ELF-1 (cell line): ENCODE measurements at regions not wholly inside any gene's neighbourhood (a gene's known extent, or its start where the extent isn't known, plus 50 kb on each side); places are given as distances from the start of the nearest gene placed in this dataset.

Source experiments
- DNase-seq: peaks from one replicate; pipeline ENCODE4 v3.0.0-alpha.2; 2016; ENCODE audit warnings: low read depth, low spot score

DNA sequence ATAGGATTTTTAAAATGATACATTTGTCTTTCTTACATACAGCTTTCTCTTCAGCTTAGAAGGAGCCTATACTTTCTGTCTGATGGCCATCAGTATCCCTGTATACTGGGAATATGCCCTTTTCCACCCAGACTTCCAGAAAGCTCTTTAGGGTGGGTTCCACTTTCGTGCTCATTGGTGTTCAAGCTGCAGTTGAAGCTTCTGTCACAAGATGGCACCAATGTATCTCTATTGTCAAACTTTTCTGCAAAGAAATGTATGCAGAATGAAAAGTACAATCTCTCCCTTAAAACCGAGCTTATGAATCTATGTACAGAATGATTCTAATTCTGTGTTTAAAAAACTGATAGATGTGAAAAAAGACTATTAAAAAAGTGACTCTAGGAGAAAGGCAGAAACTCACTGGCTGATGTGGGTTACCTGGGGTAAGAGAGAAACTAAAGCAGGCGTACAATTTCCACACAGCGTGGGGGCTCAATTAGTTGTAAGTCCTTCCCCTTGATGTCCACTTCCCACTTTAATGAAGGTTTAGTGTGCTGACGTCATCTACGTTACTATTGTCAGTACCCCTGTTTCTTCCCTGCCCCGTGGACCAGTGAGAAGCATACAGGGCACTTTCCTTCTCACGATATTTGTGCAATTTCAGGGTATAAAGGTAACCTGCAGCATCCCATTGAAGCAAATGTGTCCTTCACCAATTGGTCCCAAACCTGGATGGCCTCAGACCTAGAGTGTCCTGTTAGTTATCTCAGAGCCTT, 57.3 kb upstream of the TCEAL2 start:
- peak; percentile 8 for DNase-seq

DNA sequence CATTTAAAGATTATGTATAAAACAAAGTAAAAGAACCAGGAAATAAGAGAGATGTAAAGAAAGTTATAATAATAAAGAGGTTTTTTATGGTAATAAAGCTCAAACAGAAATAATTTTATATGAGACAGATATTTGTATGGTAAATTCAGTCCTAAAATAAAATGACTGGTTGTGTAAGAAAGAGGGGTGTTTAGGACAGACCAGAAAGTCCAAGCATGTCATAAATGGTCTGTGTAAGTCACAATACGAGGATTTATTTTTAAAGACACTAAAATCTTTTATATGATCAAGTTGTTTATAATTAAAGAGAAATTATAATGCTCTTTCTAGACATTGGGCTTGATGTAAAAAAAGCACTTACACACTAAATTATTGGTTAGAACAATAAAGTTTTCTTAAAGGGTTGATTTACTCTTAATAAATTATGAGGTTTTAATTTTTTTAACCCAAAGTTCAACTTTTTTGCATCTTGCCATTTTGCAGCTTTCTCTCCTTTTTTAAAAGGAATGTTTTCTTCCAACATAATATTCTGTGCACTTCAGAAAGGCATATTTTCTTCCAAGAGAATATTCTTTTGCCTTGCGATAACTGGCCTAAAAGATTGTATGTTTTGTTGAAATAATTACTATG, 61.9 kb upstream of the TCEAL2 start:
- DNase-seq = no peak

DNA sequence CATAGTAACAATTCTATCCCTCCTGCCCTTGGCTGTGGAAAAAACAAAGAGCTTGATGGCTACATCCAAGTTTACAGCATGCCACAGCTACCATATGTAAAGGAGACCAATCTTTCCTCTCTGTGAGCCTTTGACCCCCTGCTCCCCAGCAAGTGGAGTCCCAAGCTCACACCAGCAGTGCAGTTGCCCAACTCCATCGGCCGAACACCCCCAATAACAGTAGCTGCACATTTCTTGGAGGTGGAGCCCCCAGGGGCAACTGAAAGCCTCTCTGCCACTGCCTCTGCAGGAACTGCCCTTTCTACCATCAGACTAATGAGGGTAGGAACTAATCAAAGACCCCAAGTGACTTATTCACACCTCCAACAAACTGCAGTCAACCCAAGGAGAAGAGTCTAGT, 81.0 kb upstream of the TCEAL2 start:
- no peak for DNase-seq

DNA sequence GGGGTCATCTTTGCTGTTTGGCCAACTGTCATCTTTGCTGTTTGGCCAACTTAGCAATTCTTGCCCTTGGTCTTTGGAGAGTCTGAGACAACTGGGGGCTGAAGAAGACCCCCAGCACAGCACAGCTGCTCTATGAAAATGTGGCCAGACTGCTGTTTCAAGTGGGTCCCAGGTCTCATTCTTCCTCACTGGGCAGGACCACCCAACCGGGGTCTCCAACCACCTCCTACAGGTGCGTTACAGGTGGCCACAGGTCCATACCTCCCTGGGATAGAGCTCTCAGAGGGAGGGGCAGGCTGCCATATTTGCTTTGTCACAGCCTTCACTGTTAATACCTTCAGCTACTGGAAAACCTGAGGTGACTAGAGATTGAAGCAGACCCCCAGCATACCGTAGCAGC, 82.1 kb upstream of the TCEAL2 start:
- no peak for DNase-seq

DNA sequence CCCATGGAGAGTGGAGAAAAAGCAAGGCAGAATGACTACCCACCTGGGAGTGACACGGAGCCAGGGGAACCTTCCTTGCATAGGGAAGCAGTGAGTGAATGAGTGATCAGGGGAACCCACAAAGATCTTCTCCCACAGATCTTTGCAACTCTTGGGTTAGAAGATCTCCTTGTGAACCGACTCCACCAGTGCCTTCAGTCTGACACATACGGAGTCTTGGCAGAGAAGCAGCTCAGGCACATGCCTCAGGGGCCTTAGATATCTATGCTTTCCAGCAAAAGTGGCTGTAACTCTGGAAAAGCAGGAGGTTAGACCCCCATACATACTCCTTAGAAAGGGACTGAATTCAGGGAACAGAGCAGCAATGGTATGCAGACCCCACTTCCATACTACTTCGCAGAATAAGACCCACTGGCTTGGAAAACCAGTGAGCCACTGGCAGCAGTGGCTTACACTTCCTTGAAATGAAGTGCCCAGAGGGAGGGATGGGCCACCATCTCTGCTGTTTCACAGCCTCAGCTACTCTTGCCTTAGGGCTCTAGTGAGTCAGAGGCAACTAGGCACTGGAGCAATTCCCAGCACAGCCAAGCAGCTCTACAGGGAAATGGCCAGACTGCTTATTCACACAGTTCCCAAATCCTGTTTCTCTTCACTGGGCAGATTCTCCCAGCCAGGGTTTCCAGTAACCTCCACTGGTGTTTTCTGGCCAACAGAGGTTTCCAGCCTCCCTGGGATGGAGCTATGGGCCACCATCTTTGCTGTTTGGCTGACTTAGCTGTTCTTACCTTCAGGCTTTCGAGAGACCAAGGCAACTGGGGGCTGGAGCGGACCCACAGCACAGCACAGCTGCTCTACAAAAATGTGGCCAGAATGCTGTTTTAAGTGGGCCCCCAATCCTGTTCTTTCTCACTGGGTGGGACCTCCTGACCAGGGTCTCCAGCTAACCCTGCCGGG, 82.8 kb upstream of the TCEAL2 start:
- DNase-seq = peak; percentile 8

DNA sequence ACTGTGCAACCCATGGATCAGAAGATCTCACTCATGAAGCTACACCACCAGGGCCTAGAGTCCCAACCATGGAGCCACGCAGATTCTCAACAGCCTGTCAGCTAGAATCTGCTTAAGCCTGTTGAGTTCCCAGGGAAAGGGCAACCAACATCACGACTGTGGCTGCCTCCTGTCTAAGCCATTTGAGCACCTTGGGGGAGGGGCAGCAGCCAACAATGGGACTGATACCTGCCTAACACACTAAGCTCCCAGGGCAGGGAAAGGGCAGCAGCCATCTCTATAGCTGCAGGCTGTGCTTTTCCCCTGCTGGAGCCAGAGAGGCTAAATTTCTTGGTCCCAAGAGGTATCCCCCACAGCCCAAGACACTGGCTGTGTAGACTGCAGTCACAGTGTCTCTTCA, 96.5 kb upstream of the TCEAL2 start:
- DNase-seq = no peak

DNA sequence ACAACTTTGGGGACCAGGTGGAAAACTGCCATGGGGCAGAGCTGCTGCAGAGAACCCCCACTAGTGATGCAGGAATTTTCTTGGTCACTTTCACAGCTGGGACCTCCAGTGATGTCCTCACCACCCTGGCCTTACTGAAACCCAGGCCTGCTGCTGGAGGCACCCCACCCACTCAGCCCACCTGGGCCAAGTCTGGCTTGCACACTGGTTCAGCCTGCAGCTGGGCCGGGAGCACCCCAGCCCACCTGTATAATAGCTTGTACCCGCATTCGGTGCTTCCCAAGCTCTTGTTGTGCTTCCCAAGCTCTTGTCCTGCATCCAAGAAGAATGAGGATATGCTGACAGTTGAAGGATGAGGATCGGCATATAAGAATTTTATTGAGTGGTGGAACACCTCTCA, 86.4 kb upstream of the ZMAT1 start:
- no peak for DNase-seq

DNA sequence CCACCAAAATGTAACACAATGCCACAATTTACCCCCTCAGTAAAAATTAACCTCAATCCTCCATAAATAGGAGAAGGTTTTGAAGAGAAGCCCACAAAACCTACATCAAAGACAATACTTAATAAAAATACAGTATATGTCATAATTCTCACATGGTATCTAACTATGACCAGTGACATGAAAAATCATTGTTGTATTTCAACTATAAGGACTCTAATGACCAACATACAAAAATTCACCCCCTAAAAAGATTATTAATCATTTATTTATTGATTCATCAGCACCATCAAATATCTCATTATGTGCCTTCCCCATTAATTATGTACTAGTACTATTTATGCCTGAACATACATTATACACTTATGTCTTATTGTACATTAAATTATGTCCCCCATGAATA, 77.1 kb upstream of the ZMAT1 start:
- DNase-seq = no peak

DNA sequence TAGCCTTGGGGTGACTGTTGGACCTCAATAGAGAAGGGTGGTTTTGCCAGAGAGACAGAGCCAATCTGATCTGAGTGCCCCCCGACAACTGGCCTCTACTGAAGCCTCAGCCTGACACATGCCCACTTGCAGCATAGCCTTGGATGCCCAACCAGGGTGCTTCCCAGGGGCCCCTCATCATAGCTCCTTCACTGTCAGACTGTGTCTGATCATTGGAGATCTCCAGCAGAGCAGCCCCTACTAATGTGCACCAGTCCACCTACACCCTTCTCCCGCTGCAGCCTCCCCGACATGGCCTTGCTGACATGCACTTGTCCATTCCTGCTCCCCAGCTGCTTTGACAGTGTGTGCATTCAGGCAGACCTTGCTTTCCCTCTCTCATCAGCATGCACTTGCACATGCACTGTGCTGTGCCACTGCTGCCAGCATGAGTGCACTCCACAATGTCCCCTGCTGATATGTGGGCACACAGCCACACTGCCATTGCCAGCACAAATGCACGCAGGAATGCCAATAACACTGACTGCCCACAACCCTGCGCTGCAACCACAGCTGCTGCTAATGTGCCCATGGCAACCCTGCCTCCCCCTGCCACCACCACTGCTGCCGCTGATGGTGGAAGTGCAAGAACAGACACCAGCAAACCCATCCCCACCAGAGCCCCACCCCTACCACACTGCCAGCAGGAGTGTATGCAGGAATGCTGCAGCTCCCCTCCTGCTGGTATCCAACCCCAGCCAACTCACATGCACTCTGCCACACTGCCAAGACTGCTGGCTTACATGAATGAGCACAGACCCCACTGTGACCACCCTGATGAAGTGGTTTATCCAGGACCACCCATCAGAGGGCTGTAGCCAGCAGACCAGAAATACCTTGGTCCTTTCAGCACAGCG, 68.1 kb upstream of the ZMAT1 start:
- DNase-seq = peak; percentile 65

DNA sequence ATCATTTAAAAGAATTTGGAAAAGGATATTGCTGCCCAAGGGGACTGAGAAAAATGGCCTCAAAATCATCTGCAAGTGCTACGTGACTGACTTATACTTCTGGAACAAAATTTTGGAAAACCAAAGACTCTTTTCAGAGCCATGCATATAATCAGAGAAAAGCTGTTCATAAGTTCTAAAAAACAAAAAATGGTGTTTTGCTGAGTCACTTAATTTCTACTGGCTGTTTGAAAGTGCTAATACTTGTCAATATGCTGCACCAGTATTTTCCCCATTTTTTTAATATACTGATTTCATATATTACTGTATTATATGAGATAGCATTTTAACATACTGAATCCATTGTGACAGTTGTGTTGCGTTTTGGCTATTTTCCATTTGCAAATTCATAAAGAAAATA, 61.5 kb upstream of the ZMAT1 start:
- DNase-seq = no peak

DNA sequence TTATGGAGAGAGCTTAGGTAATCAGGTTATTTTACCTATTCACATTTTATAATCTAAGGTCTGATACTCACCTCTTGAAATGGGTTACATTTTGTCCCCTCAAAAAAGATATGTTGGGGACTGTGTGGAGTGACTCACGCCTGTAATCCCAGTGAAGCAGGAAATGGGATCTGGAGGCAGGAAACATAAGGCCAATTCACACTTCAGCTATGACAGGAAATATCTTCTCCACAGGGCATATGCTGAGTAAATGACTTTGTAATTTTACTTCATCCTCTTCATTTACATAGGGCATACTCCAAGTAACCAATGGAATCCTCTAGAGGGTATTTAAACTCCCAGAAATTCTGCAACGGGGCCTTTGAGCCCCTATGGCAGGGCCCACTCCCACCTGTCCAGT, 54.8 kb upstream of the ZMAT1 start:
- no peak for DNase-seq
